SK-N-SH treated with all-trans-retinoic acid at 6 μM for 48 hours (cell line): ENCODE measurements at regions not wholly inside any gene's neighbourhood (a gene's known extent, or its start where the extent isn't known, plus 50 kb on each side); places are given as distances from the start of the nearest gene placed in this dataset.

ENCODE experiments used
- ARNTL ChIP-seq: fragments of 450-650 bp; formaldehyde crosslinking; IDR thresholded peaks from 2 replicates; pipeline ENCODE4 v1.5.0; 2020; ENCODE audit warnings: low read depth, mild to moderate bottlenecking, moderate library complexity, borderline replicate concordance
- GLIS3 ChIP-seq: fragments of 250-450 bp; sonication (Bioruptor Pico); IDR thresholded peaks from 2 replicates; pipeline ENCODE4 v1.5.0; 2020; ENCODE audit warnings: mild to moderate bottlenecking, moderate library complexity
- ISL1 ChIP-seq: fragments of 250-450 bp; sonication (Bioruptor Pico); IDR thresholded peaks from 2 replicates; pipeline ENCODE4 v2.1.2; 2022; ENCODE audit warnings: mild to moderate bottlenecking, moderate library complexity
- RARB ChIP-seq: fragments of 250-450 bp; sonication (Bioruptor Pico); IDR thresholded peaks from 2 replicates; pipeline ENCODE4 v1.8.0; 2021; ENCODE audit warnings: mild to moderate bottlenecking, moderate library complexity
- SNAI2 ChIP-seq: fragments of 250-450 bp; sonication (Bioruptor Pico); IDR thresholded peaks from 2 replicates; pipeline ENCODE4 v1.5.0; 2020; ENCODE audit warnings: mild to moderate bottlenecking, moderate library complexity
- TCF4 ChIP-seq: fragments of 250-450 bp; sonication (Bioruptor Pico); IDR thresholded peaks from 2 replicates; pipeline ENCODE4 v1.8.0; 2021; ENCODE audit warnings: mild to moderate bottlenecking, moderate library complexity, borderline replicate concordance
- ZFP3 ChIP-seq: fragments of 250-450 bp; sonication (Bioruptor Pico); IDR thresholded peaks from 2 replicates; pipeline ENCODE4 v1.5.0; 2020; ENCODE audit warnings: mild to moderate bottlenecking, moderate library complexity
- ZFP30 ChIP-seq: fragments of 450-650 bp; formaldehyde crosslinking; IDR thresholded peaks from 2 replicates; pipeline ENCODE4 v1.5.0; 2022; ENCODE audit warnings: mild to moderate bottlenecking, moderate library complexity
- TF ChIP-seq, protein P1 (sequence below): fragments of 250-450 bp; sonication (Bioruptor Pico); IDR thresholded peaks from 2 replicates; pipeline ENCODE4 v1.8.0; 2020; ENCODE audit warnings: mild to moderate bottlenecking, moderate library complexity, borderline replicate concordance
- TF ChIP-seq, protein P2 (sequence below): fragments of 250-450 bp; sonication (Bioruptor Pico); IDR thresholded peaks from 2 replicates; pipeline ENCODE4 v1.5.0; 2020; ENCODE audit warnings: mild to moderate bottlenecking, moderate library complexity
- TF ChIP-seq, protein P3 (sequence below): fragments of 250-450 bp; sonication (Bioruptor Pico); IDR thresholded peaks from 2 replicates; pipeline ENCODE4 v1.5.1; 2020; ENCODE audit warnings: low read depth, mild to moderate bottlenecking, moderate library complexity
- TF ChIP-seq, protein P4 (sequence below): fragments of 250-450 bp; sonication (Bioruptor Pico); IDR thresholded peaks from 2 replicates; pipeline ENCODE4 v1.5.1; 2021; ENCODE audit warnings: mild to moderate bottlenecking, moderate library complexity

DNA sequence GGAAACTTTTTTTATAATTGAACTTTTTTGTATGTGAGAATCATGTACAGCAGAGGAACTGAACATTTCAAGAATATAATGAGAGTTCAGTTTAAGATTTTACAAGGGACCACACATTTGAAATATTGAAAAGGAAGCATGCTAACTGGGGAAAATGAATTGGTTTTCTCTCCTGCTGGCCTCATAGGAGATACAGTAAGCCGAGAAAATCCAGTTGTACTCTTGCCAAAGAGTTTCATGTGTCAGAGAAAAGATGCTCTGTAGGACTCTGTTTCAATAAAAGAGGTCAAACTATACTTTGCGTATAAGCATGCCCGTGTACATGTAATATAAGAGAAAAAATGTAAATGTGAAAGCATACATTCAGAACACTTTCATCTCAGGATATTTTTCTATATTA lies 393.5 kb upstream of the NRSN1 start:
- TF ChIP-seq RARB (CRISPR knock-in tag) (no peak), ARNTL (no peak), ZFP30 (no peak), ISL1 (CRISPR knock-in tag) (no peak), ZFP3 (CRISPR knock-in tag) (no peak), SNAI2 (CRISPR knock-in tag) (no peak), GLIS3 (CRISPR knock-in tag) (no peak), TCF4 (no peak)
- TF ChIP-seq, protein P1, sequence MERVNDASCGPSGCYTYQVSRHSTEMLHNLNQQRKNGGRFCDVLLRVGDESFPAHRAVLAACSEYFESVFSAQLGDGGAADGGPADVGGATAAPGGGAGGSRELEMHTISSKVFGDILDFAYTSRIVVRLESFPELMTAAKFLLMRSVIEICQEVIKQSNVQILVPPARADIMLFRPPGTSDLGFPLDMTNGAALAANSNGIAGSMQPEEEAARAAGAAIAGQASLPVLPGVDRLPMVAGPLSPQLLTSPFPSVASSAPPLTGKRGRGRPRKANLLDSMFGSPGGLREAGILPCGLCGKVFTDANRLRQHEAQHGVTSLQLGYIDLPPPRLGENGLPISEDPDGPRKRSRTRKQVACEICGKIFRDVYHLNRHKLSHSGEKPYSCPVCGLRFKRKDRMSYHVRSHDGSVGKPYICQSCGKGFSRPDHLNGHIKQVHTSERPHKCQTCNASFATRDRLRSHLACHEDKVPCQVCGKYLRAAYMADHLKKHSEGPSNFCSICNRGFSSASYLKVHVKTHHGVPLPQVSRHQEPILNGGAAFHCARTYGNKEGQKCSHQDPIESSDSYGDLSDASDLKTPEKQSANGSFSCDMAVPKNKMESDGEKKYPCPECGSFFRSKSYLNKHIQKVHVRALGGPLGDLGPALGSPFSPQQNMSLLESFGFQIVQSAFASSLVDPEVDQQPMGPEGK (CRISPR knock-in tag): no peak
- TF ChIP-seq, protein P2, sequence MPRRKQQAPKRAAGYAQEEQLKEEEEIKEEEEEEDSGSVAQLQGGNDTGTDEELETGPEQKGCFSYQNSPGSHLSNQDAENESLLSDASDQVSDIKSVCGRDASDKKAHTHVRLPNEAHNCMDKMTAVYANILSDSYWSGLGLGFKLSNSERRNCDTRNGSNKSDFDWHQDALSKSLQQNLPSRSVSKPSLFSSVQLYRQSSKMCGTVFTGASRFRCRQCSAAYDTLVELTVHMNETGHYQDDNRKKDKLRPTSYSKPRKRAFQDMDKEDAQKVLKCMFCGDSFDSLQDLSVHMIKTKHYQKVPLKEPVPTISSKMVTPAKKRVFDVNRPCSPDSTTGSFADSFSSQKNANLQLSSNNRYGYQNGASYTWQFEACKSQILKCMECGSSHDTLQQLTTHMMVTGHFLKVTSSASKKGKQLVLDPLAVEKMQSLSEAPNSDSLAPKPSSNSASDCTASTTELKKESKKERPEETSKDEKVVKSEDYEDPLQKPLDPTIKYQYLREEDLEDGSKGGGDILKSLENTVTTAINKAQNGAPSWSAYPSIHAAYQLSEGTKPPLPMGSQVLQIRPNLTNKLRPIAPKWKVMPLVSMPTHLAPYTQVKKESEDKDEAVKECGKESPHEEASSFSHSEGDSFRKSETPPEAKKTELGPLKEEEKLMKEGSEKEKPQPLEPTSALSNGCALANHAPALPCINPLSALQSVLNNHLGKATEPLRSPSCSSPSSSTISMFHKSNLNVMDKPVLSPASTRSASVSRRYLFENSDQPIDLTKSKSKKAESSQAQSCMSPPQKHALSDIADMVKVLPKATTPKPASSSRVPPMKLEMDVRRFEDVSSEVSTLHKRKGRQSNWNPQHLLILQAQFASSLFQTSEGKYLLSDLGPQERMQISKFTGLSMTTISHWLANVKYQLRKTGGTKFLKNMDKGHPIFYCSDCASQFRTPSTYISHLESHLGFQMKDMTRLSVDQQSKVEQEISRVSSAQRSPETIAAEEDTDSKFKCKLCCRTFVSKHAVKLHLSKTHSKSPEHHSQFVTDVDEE (CRISPR knock-in tag): no peak
- TF ChIP-seq, protein P3, sequence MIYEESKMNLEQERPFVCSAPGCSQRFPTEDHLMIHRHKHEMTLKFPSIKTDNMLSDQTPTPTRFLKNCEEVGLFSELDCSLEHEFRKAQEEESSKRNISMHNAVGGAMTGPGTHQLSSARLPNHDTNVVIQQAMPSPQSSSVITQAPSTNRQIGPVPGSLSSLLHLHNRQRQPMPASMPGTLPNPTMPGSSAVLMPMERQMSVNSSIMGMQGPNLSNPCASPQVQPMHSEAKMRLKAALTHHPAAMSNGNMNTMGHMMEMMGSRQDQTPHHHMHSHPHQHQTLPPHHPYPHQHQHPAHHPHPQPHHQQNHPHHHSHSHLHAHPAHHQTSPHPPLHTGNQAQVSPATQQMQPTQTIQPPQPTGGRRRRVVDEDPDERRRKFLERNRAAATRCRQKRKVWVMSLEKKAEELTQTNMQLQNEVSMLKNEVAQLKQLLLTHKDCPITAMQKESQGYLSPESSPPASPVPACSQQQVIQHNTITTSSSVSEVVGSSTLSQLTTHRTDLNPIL (CRISPR knock-in tag): no peak
- TF ChIP-seq, protein P4, sequence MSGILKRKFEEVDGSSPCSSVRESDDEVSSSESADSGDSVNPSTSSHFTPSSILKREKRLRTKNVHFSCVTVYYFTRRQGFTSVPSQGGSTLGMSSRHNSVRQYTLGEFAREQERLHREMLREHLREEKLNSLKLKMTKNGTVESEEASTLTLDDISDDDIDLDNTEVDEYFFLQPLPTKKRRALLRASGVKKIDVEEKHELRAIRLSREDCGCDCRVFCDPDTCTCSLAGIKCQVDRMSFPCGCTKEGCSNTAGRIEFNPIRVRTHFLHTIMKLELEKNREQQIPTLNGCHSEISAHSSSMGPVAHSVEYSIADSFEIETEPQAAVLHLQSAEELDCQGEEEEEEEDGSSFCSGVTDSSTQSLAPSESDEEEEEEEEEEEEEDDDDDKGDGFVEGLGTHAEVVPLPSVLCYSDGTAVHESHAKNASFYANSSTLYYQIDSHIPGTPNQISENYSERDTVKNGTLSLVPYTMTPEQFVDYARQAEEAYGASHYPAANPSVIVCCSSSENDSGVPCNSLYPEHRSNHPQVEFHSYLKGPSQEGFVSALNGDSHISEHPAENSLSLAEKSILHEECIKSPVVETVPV: no peak
